Fibroblast of lung (primary cell): ENCODE measurements at regions not wholly inside any gene's neighbourhood (a gene's known extent, or its start where the extent isn't known, plus 50 kb on each side); places are given as distances from the start of the nearest gene placed in this dataset.

ENCODE experiments used
- CTCF ChIP-seq, 2 donors: IDR thresholded peaks in 1 of 2; conservative IDR thresholded peaks in 1 of 2; 1 replicate in 1 of 2; 2 replicates in 1 of 2; pipeline ENCODE4 v1.5.1; 2011 to 2012; ENCODE audit warnings: low read length in 2 of 2, control low read depth in 1 of 2, inconsistent platforms in 1 of 2, low read depth in 1 of 2, mild to moderate bottlenecking in 1 of 2
- EZH2 ChIP-seq: IDR thresholded peaks from 2 replicates; pipeline ENCODE4 v1.5.1; 2012; ENCODE audit warnings: low read length, control low read depth, mild to moderate bottlenecking; ENCODE audit errors: missing control alignments

DNA sequence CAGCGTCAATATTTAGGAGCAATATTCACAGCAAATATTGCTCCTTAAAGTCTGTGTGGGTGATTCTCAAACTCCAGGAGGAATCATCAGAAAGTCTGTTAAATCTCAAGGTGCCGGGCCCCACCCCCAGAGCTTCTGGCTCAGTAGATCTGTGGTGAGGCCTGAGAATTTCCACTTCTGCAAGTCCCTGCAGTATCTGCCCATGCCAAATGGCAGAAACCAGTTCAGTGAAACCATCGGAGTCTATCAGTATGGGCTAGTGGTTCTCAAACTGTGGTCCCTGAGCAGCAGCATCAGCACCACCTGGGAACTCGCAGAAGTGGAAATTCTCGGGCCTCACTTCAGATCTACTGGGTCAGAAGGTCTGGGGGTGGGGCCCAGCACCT lies 202.9 kb downstream of the SLC4A3 start:
- TF ChIP-seq CTCF (conservative IDR thresholded peaks at IDR 0.05 in 1 of 2, IDR thresholded peaks at IDR 0.05 in 1 of 2; ENCODE audit: low read depth in 1 of 2, low read length in 2 of 2), result no peak
- TF ChIP-seq EZH2, result no peak
